ENCODE measurements at regions not wholly inside any gene's neighbourhood (a gene's known extent, or its start where the extent isn't known, plus 50 kb on each side); places are given as distances from the start of the nearest gene placed in this dataset.

- Histone ChIP-seq H3K9ac (ENCODE audit: control insufficient read depth, insufficient read depth, low read length) (no peak overlapping the region), H2AFZ (ENCODE audit: control insufficient read depth, low read depth, low read length) (no peak overlapping the region), H3K79me2 (ENCODE audit: control insufficient read depth, insufficient read depth, low read length) (no peaks in the 10 kb centered on the region), H3K4me2 (ENCODE audit: control insufficient read depth, insufficient read depth) (no peak overlapping the region), H3K27me3 (replicated peaks in 1 of 2; ENCODE audit: control insufficient read depth in 2 of 2, insufficient read depth in 2 of 2, low read length in 1 of 2) (no peaks in the 10 kb centered on the region), H4K20me1 (ENCODE audit: control insufficient read depth, insufficient read depth) (no peaks in the 10 kb centered on the region), H3K36me3 (ENCODE audit: control insufficient read depth in 2 of 2, insufficient read depth in 2 of 2, low read length in 1 of 2) (no peaks in the 10 kb centered on the region), H3K4me3 (no peak overlapping the region), H3K4me1 (ENCODE audit: control insufficient read depth, insufficient read depth, low read length) (no peaks in the 10 kb centered on the region), H3K9me3 (replicated peaks; ENCODE audit: control insufficient read depth, insufficient read depth, low read length) (no peaks in the 10 kb centered on the region), H3K27ac (ENCODE audit: control insufficient read depth, insufficient read depth) (no peak overlapping the region)
- ChIA-PET RAD21 (ENCODE audit: unreplicated experiment) (no interaction called here), SMC1A (ENCODE audit: uncharacterized antibody, unreplicated experiment) (no interaction called here), CTCF (interaction anchor here (0.8 kb wide), 1 partner anchor 9 kb away, joined by 3 read pairs; no protein-coding TSS in a partner anchor), POLR2A (no interaction called here)
- in situ Hi-C loops (cut with MboI) (no loop called here), intact Hi-C loops (cut with micrococcal nuclease; ENCODE audit: unreplicated experiment) (no loop called here)
- no peak for TF ChIP-seq SRF (IDR thresholded peaks at IDR 0.05; ENCODE audit: low read depth in 2 of 2, low read length in 2 of 2)
- TF ChIP-seq ZZZ3 (IDR thresholded peaks at IDR 0.05; ENCODE audit: control insufficient read depth, insufficient read length, low read depth): no peak
- TF ChIP-seq USF2 (IDR thresholded peaks at IDR 0.05; ENCODE audit: borderline replicate concordance, low read depth, low read length): no peak
- no peak for TF ChIP-seq RCOR1 (conservative IDR thresholded peaks at IDR 0.05; ENCODE audit: low read depth, low read length)
- TF ChIP-seq SUPT20H (IDR thresholded peaks at IDR 0.05; ENCODE audit: borderline replicate concordance, control insufficient read depth, low read depth, low read length): no peak
- no peak for TF ChIP-seq ZBTB33 (IDR thresholded peaks at IDR 0.05)
- no peak for TF ChIP-seq BCL11A (IDR thresholded peaks at IDR 0.05; ENCODE audit: low read depth, low read length)
- no peak for TF ChIP-seq POLR2A (IDR thresholded peaks at IDR 0.05; ENCODE audit: low read depth, low read length)
- no peak for TF ChIP-seq KLF5 (IDR thresholded peaks at IDR 0.05; ENCODE audit: partially characterized antibody)
- TF ChIP-seq SUZ12 (IDR thresholded peaks at IDR 0.05; ENCODE audit: unreplicated experiment): no peak
- no peak for TF ChIP-seq CTCF (IDR thresholded peaks at IDR 0.05 in 2 of 3, conservative IDR thresholded peaks at IDR 0.05 in 1 of 3; ENCODE audit: control insufficient read depth in 2 of 3, extremely low read depth in 1 of 3, insufficient read depth in 1 of 3, low read depth in 3 of 3, low read length in 3 of 3)
- TF ChIP-seq PAX8 (IDR thresholded peaks at IDR 0.05): no peak
- TF ChIP-seq HDAC2 (IDR thresholded peaks at IDR 0.05): no peak
- no peak for TF ChIP-seq YY1 (IDR thresholded peaks at IDR 0.05; ENCODE audit: low read depth, low read length)
- no peak for TF ChIP-seq TCF12 (IDR thresholded peaks at IDR 0.05; ENCODE audit: low read depth, low read length)
- no peak for TF ChIP-seq SP1 (IDR thresholded peaks at IDR 0.05; ENCODE audit: low read depth, low read length)
- TF ChIP-seq EZH2 (IDR thresholded peaks at IDR 0.05; ENCODE audit: borderline replicate concordance, control insufficient read depth, low read depth, low read length): no peak
- TF ChIP-seq SIN3A (IDR thresholded peaks at IDR 0.05; ENCODE audit: low read depth, low read length): no peak
- TF ChIP-seq HCFC1 (IDR thresholded peaks at IDR 0.05; ENCODE audit: low read length): no peak
- FAIRE-seq (no peak), ATAC-seq (no peak), DNase-seq (ENCODE audit: low read depth, low spot score) (no peak)
- BruUV-seq (replicated peaks): no TSS peak
- 0% methylated on average over 1 of the region's 1 CpG for WGBS (ENCODE audit: insufficient coverage, insufficient replicate concordance, low lambda C conversion rate, missing lambda C conversion rate)
Measured at GRCh38 chr13:82305588-82305987, 1576.7 kb downstream of the SLITRK1 start.

Measured in GM12878 (cell line).